ENCODE measurements at regions not wholly inside any gene's neighbourhood (a gene's known extent, or its start where the extent isn't known, plus 50 kb on each side); places are given as distances from the start of the nearest gene placed in this dataset.

GRCh38 chr3:99344216-99344615, 294.2 kb upstream of the COL8A1 start:
- no peak overlapping the region for H2AFZ ChIP-seq (ENCODE audit: low read length)
- TF ChIP-seq EZH2phosphoT487 (IDR thresholded peaks at IDR 0.05; ENCODE audit: borderline replicate concordance) = no peak
- no peaks in the 10 kb centered on the region for H4K20me1 ChIP-seq (ENCODE audit: insufficient read depth, low read length, poor library complexity, severe bottlenecking)
- no peak overlapping the region for H3K4me2 ChIP-seq (ENCODE audit: low read depth, low read length, poor library complexity, severe bottlenecking)
- no peaks in the 10 kb centered on the region for H3F3A ChIP-seq (ENCODE audit: low read depth)
- H3K9ac ChIP-seq (ENCODE audit: low read depth, low read length, poor library complexity, severe bottlenecking) = no peak overlapping the region
- H3K9me2 ChIP-seq (replicated peaks; ENCODE audit: low read depth, low read length) = no peaks in the 10 kb centered on the region
- H3K27me3 ChIP-seq (ENCODE audit: insufficient read depth, low read length, poor library complexity, severe bottlenecking) = no peaks in the 10 kb centered on the region
- H3K4me3 ChIP-seq (ENCODE audit: low read length, poor library complexity, severe bottlenecking) = no peak overlapping the region
- no peaks in the 10 kb centered on the region for H3K9me3 ChIP-seq (ENCODE audit: insufficient read depth, low read depth, low read length)
- no peaks in the 10 kb centered on the region for H3K79me2 ChIP-seq (ENCODE audit: insufficient read depth, low read length)
- H3K4me1 ChIP-seq (ENCODE audit: insufficient read depth, low read length, poor library complexity, severe bottlenecking) = no peaks in the 10 kb centered on the region
- H3K36me3 ChIP-seq (ENCODE audit: insufficient read depth, low read length) = no peaks in the 10 kb centered on the region

- no peaks in the 10 kb centered on the region for H3K9me2 ChIP-seq (replicated peaks; ENCODE audit: low read depth, low read length)
- no peaks in the 10 kb centered on the region for H4K20me1 ChIP-seq (ENCODE audit: insufficient read depth, low read length, poor library complexity, severe bottlenecking)
- H2AFZ ChIP-seq (ENCODE audit: low read length) = no peak overlapping the region
- H3K9me3 ChIP-seq (ENCODE audit: insufficient read depth, low read depth, low read length) = no peaks in the 10 kb centered on the region
- H3K4me3 ChIP-seq (ENCODE audit: low read length, poor library complexity, severe bottlenecking) = no peak overlapping the region
- TF ChIP-seq CTCF (conservative IDR thresholded peaks at IDR 0.05; ENCODE audit: low read length) (no peak), EZH2phosphoT487 (IDR thresholded peaks at IDR 0.05; ENCODE audit: borderline replicate concordance) (no peak)
- H3K4me1 ChIP-seq (ENCODE audit: insufficient read depth, low read length, poor library complexity, severe bottlenecking) = no peaks in the 10 kb centered on the region
- H3K4me2 ChIP-seq (ENCODE audit: low read depth, low read length, poor library complexity, severe bottlenecking) = no peak overlapping the region
- no peak overlapping the region for H3K9ac ChIP-seq (ENCODE audit: low read depth, low read length, poor library complexity, severe bottlenecking)
- H3F3A ChIP-seq (ENCODE audit: low read depth) = no peaks in the 10 kb centered on the region
- H3K27me3 ChIP-seq (ENCODE audit: insufficient read depth, low read length, poor library complexity, severe bottlenecking) = no peaks in the 10 kb centered on the region
- no peaks in the 10 kb centered on the region for H3K79me2 ChIP-seq (ENCODE audit: insufficient read depth, low read length)
- no peaks in the 10 kb centered on the region for H3K36me3 ChIP-seq (ENCODE audit: insufficient read depth, low read length)
Measured at GRCh38 chr3:99342383-99342782, 296.0 kb upstream of the COL8A1 start.

GRCh38 chr3:99339222-99339621, 299.2 kb upstream of the COL8A1 start:
- no peak for TF ChIP-seq EZH2phosphoT487 (IDR thresholded peaks at IDR 0.05; ENCODE audit: borderline replicate concordance)
- no peak for TF ChIP-seq CTCF (conservative IDR thresholded peaks at IDR 0.05; ENCODE audit: low read length)
- no peak overlapping the region for H3K4me2 ChIP-seq (ENCODE audit: low read depth, low read length, poor library complexity, severe bottlenecking)
- no peaks in the 10 kb centered on the region for H3K79me2 ChIP-seq (ENCODE audit: insufficient read depth, low read length)
- H2AFZ ChIP-seq (ENCODE audit: low read length) = no peak overlapping the region
- H3K4me1 ChIP-seq (ENCODE audit: insufficient read depth, low read length, poor library complexity, severe bottlenecking) = no peaks in the 10 kb centered on the region
- no peak overlapping the region for H3K9ac ChIP-seq (ENCODE audit: low read depth, low read length, poor library complexity, severe bottlenecking)
- H4K20me1 ChIP-seq (ENCODE audit: insufficient read depth, low read length, poor library complexity, severe bottlenecking) = no peaks in the 10 kb centered on the region
- no peaks in the 10 kb centered on the region for H3K27me3 ChIP-seq (ENCODE audit: insufficient read depth, low read length, poor library complexity, severe bottlenecking)
- no peaks in the 10 kb centered on the region for H3K36me3 ChIP-seq (ENCODE audit: insufficient read depth, low read length)
- H3K4me3 ChIP-seq (ENCODE audit: low read length, poor library complexity, severe bottlenecking) = no peak overlapping the region
- H3K9me3 ChIP-seq (ENCODE audit: insufficient read depth, low read depth, low read length) = no peaks in the 10 kb centered on the region
- H3F3A ChIP-seq (ENCODE audit: low read depth) = no peaks in the 10 kb centered on the region
- H3K9me2 ChIP-seq (replicated peaks; ENCODE audit: low read depth, low read length) = no peaks in the 10 kb centered on the region

- H3K4me1 ChIP-seq (ENCODE audit: insufficient read depth, low read length, poor library complexity, severe bottlenecking) = peaks cover 7% of the 10 kb centered on the region
- no peak overlapping the region for H3K4me3 ChIP-seq (ENCODE audit: low read length, poor library complexity, severe bottlenecking)
- no peaks in the 10 kb centered on the region for H3F3A ChIP-seq (ENCODE audit: low read depth)
- H3K4me2 ChIP-seq (ENCODE audit: low read depth, low read length, poor library complexity, severe bottlenecking) = no peak overlapping the region
- H3K9me3 ChIP-seq (ENCODE audit: insufficient read depth, low read depth, low read length) = no peaks in the 10 kb centered on the region
- no peaks in the 10 kb centered on the region for H3K27me3 ChIP-seq (ENCODE audit: insufficient read depth, low read length, poor library complexity, severe bottlenecking)
- H3K9me2 ChIP-seq (replicated peaks; ENCODE audit: low read depth, low read length) = no peaks in the 10 kb centered on the region
- no peaks in the 10 kb centered on the region for H3K79me2 ChIP-seq (ENCODE audit: insufficient read depth, low read length)
- no peak overlapping the region for H2AFZ ChIP-seq (ENCODE audit: low read length)
- H4K20me1 ChIP-seq (ENCODE audit: insufficient read depth, low read length, poor library complexity, severe bottlenecking) = no peaks in the 10 kb centered on the region
- TF ChIP-seq EZH2phosphoT487 (IDR thresholded peaks at IDR 0.05; ENCODE audit: borderline replicate concordance) (no peak), CTCF (conservative IDR thresholded peaks at IDR 0.05; ENCODE audit: low read length) (no peak)
- no peaks in the 10 kb centered on the region for H3K36me3 ChIP-seq (ENCODE audit: insufficient read depth, low read length)
- H3K9ac ChIP-seq (ENCODE audit: low read depth, low read length, poor library complexity, severe bottlenecking) = no peak overlapping the region
Measured at GRCh38 chr3:99332718-99333117, 305.7 kb upstream of the COL8A1 start.
